ENCODE measurements at regions not wholly inside any gene's neighbourhood (a gene's known extent, or its start where the extent isn't known, plus 50 kb on each side); places are given as distances from the start of the nearest gene placed in this dataset.

- Mint-ChIP-seq H3K27ac (ENCODE audit: low read depth, unreplicated experiment) (no peak overlapping the region), H3K36me3 (ENCODE audit: insufficient read depth, unreplicated experiment) (no peaks in the 10 kb centered on the region), H3K27me3 (ENCODE audit: insufficient read depth, unreplicated experiment) (no peaks in the 10 kb centered on the region), H3K9me3 (ENCODE audit: unreplicated experiment) (no peaks in the 10 kb centered on the region), H3K4me3 (ENCODE audit: unreplicated experiment) (no peak overlapping the region), H3K4me1 (ENCODE audit: insufficient read depth, unreplicated experiment) (no peaks in the 10 kb centered on the region)
- intact Hi-C loops (cut with micrococcal nuclease) = no loop called here
- TF ChIP-seq CTCF (IDR thresholded peaks at IDR 0.05; ENCODE audit: unreplicated experiment) = no peak
- no peak for DNase-seq (ENCODE audit: unreplicated experiment)
- ChIA-PET CTCF (interaction anchor here (0.7 kb wide), 1 partner anchor 28 kb away, joined by 3 read pairs; no protein-coding TSS in a partner anchor), POLR2A (no interaction called here)
- no TSS peak for BruUV-seq (replicated peaks)
Measured at GRCh38 chr18:75984853-75985252, 510.2 kb downstream of the ZNF516 start.

- CTCF ChIA-PET = no interaction called here
- Mint-ChIP-seq H3K27ac (ENCODE audit: low read depth, unreplicated experiment) (no peak overlapping the region), H3K4me1 (ENCODE audit: insufficient read depth, unreplicated experiment) (no peaks in the 10 kb centered on the region), H3K9me3 (ENCODE audit: unreplicated experiment) (no peaks in the 10 kb centered on the region), H3K4me3 (ENCODE audit: unreplicated experiment) (no peak overlapping the region), H3K36me3 (ENCODE audit: insufficient read depth, unreplicated experiment) (no peaks in the 10 kb centered on the region), H3K27me3 (ENCODE audit: insufficient read depth, unreplicated experiment) (no peaks in the 10 kb centered on the region)
- intact Hi-C loops (cut with micrococcal nuclease) = no loop called here
- POLR2A ChIA-PET = no interaction called here
- BruUV-seq (replicated peaks) = no TSS peak
- TF ChIP-seq CTCF (IDR thresholded peaks at IDR 0.05; ENCODE audit: unreplicated experiment) = no peak
- no peak for DNase-seq (ENCODE audit: unreplicated experiment)
Measured at GRCh38 chr18:75981102-75981501, 513.9 kb downstream of the ZNF516 start.

- intact Hi-C loops (cut with micrococcal nuclease) = no loop called here
- Mint-ChIP-seq H3K4me1 (ENCODE audit: insufficient read depth, unreplicated experiment) (no peaks in the 10 kb centered on the region), H3K9me3 (ENCODE audit: unreplicated experiment) (no peaks in the 10 kb centered on the region), H3K36me3 (ENCODE audit: insufficient read depth, unreplicated experiment) (no peaks in the 10 kb centered on the region), H3K4me3 (ENCODE audit: unreplicated experiment) (no peak overlapping the region), H3K27ac (ENCODE audit: low read depth, unreplicated experiment) (no peak overlapping the region), H3K27me3 (ENCODE audit: insufficient read depth, unreplicated experiment) (no peaks in the 10 kb centered on the region)
- TF ChIP-seq CTCF (IDR thresholded peaks at IDR 0.05; ENCODE audit: unreplicated experiment) = no peak
- no TSS peak for BruUV-seq (replicated peaks)
- DNase-seq (ENCODE audit: unreplicated experiment) = no peak
- CTCF ChIA-PET = interaction anchor here (0.8 kb wide), 1 partner anchor 205 kb away, joined by 3 read pairs; no protein-coding TSS in a partner anchor
- POLR2A ChIA-PET = interaction anchor here (0.6 kb wide), 1 partner anchor 15 kb away, joined by 3 read pairs; no protein-coding TSS in a partner anchor
Measured at GRCh38 chr18:75977081-75977480, 518.0 kb downstream of the ZNF516 start.

- ChIA-PET POLR2A (no interaction called here), CTCF (no interaction called here)
- Mint-ChIP-seq H3K27ac (ENCODE audit: low read depth, unreplicated experiment) (no peak overlapping the region), H3K4me1 (ENCODE audit: insufficient read depth, unreplicated experiment) (no peaks in the 10 kb centered on the region), H3K27me3 (ENCODE audit: insufficient read depth, unreplicated experiment) (no peaks in the 10 kb centered on the region), H3K36me3 (ENCODE audit: insufficient read depth, unreplicated experiment) (no peaks in the 10 kb centered on the region), H3K4me3 (ENCODE audit: unreplicated experiment) (no peak overlapping the region), H3K9me3 (ENCODE audit: unreplicated experiment) (no peaks in the 10 kb centered on the region)
- intact Hi-C loops (cut with micrococcal nuclease) = no loop called here
- TF ChIP-seq CTCF (IDR thresholded peaks at IDR 0.05; ENCODE audit: unreplicated experiment) = no peak
- no peak for DNase-seq (ENCODE audit: unreplicated experiment)
- BruUV-seq (replicated peaks) = no TSS peak
Measured at GRCh38 chr18:75970212-75970611, 524.8 kb downstream of the ZNF516 start.

All from MCF 10A (cell line).